MM.1S (cell line): ENCODE measurements at regions not wholly inside any gene's neighbourhood (a gene's known extent, or its start where the extent isn't known, plus 50 kb on each side); places are given as distances from the start of the nearest gene placed in this dataset.

Experiments
- DNase-seq: peaks from one replicate; pipeline ENCODE4 v3.0.0-alpha.2; 2015
- H2AFZ ChIP-seq: fragments of 300-600 bp; sonication (generic); 2 replicates; pipeline ENCODE4 v1.6.0; 2016; ENCODE audit warnings: antibody characterized with exemption, low read length
- H3F3A ChIP-seq: fragments of 300-600 bp; sonication (generic); 2 replicates; pipeline ENCODE4 v1.6.1; 2016; ENCODE audit warnings: mild to moderate bottlenecking, antibody characterized with exemption, low read length, moderate library complexity, mixed read lengths; ENCODE audit not compliant: insufficient read depth
- H3K27ac ChIP-seq: fragments of 300-600 bp; sonication (generic); 2 replicates; pipeline ENCODE4 v1.5.1; 2016; ENCODE audit warnings: mild to moderate bottlenecking, low read length
- H3K27me3 ChIP-seq: fragments of 300-600 bp; sonication (generic); replicated peaks from 2 replicates; pipeline ENCODE4 v1.6.0; 2016; ENCODE audit warnings: low read length; ENCODE audit not compliant: insufficient read depth
- H3K36me3 ChIP-seq: fragments of 300-600 bp; sonication (generic); replicated peaks from 2 replicates; pipeline ENCODE4 v1.6.1; 2016; ENCODE audit warnings: mild to moderate bottlenecking, low read length, mixed read lengths; ENCODE audit not compliant: insufficient read depth
- H3K4me1 ChIP-seq: fragments of 300-600 bp; sonication (generic); 2 replicates; pipeline ENCODE4 v1.6.1; 2016; ENCODE audit warnings: low read length, mixed read lengths
- H3K4me2 ChIP-seq: fragments of 300-600 bp; sonication (generic); 2 replicates; pipeline ENCODE4 v1.6.0; 2016; ENCODE audit warnings: low read depth, low read length
- H3K4me3 ChIP-seq: fragments of 300-600 bp; sonication (generic); 2 replicates; pipeline ENCODE4 v1.5.1; 2016; ENCODE audit warnings: low read length, mixed read lengths
- H3K79me2 ChIP-seq: fragments of 300-600 bp; sonication (generic); 2 replicates; pipeline ENCODE4 v1.6.1; 2016; ENCODE audit warnings: mixed run types, low read length, mixed read lengths
- H3K9ac ChIP-seq: fragments of 300-600 bp; sonication (generic); 2 replicates; pipeline ENCODE4 v1.6.1; 2016; ENCODE audit warnings: low read length, mixed read lengths
- H3K9me2 ChIP-seq: fragments of 300-600 bp; sonication (generic); replicated peaks from 2 replicates; pipeline ENCODE4 v1.6.1; 2016; ENCODE audit warnings: mild to moderate bottlenecking, low read length, mixed read lengths; ENCODE audit not compliant: insufficient read depth
- H3K9me3 ChIP-seq: fragments of 300-600 bp; sonication (generic); replicated peaks from 2 replicates; pipeline ENCODE4 v1.6.1; 2016; ENCODE audit warnings: mild to moderate bottlenecking, low read length, mixed read lengths; ENCODE audit not compliant: insufficient read depth
- H4K20me1 ChIP-seq: fragments of 300-600 bp; sonication (generic); 2 replicates; pipeline ENCODE4 v1.6.1; 2016; ENCODE audit warnings: mild to moderate bottlenecking, low read length, moderate library complexity, mixed read lengths; ENCODE audit not compliant: insufficient read depth
- CTCF ChIP-seq: fragments of 300-600 bp; sonication (generic); IDR thresholded peaks from 2 replicates; pipeline ENCODE4 v1.5.1; 2016; ENCODE audit warnings: antibody characterized with exemption, low read length, mixed read lengths
- EZH2 ChIP-seq: fragments of 300-600 bp; sonication (generic); optimal IDR thresholded peaks from 2 replicates; pipeline ENCODE3; 2017; ENCODE audit warnings: low read depth, mild to moderate bottlenecking, antibody characterized with exemption, low read length, mixed read lengths
- EZH2phosphoT487 ChIP-seq: fragments of 300-600 bp; sonication (generic); IDR thresholded peaks from 2 replicates; pipeline ENCODE4 v1.6.1; 2018; ENCODE audit warnings: antibody characterized with exemption, low read length

GRCh38 chr6:9266741-9267140, 831.4 kb upstream of the SLC35B3 start:
- H3K4me3 ChIP-seq = no peak overlapping the region
- H3K4me2 ChIP-seq = no peak overlapping the region
- H3K36me3 ChIP-seq = no peaks in the 10 kb centered on the region
- DNase-seq = no peak
- no peaks in the 10 kb centered on the region for H3K9me2 ChIP-seq
- H3K4me1 ChIP-seq = no peaks in the 10 kb centered on the region
- no peak overlapping the region for H2AFZ ChIP-seq
- TF ChIP-seq EZH2 = no peak
- TF ChIP-seq CTCF = no peak
- no peak for TF ChIP-seq EZH2phosphoT487
- H3K27ac ChIP-seq = no peak overlapping the region
- H3F3A ChIP-seq = no peaks in the 10 kb centered on the region; the same call in 1 of the 2 replicates
- H4K20me1 ChIP-seq = no peaks in the 10 kb centered on the region
- no peak overlapping the region for H3K9ac ChIP-seq
- H3K27me3 ChIP-seq = no peaks in the 10 kb centered on the region
- no peaks in the 10 kb centered on the region for H3K9me3 ChIP-seq
- no peaks in the 10 kb centered on the region for H3K79me2 ChIP-seq

GRCh38 chr6:9257215-9257614, 821.9 kb upstream of the SLC35B3 start:
- H3K36me3 ChIP-seq = no peaks in the 10 kb centered on the region
- DNase-seq = no peak
- H2AFZ ChIP-seq = no peak overlapping the region
- H3K4me1 ChIP-seq = no peaks in the 10 kb centered on the region
- no peaks in the 10 kb centered on the region for H3F3A ChIP-seq
- H3K27ac ChIP-seq = no peak overlapping the region
- no peak overlapping the region for H3K4me3 ChIP-seq
- no peaks in the 10 kb centered on the region for H3K27me3 ChIP-seq
- TF ChIP-seq CTCF = no peak
- TF ChIP-seq EZH2phosphoT487 = no peak
- TF ChIP-seq EZH2 = no peak
- no peaks in the 10 kb centered on the region for H3K79me2 ChIP-seq
- H3K9ac ChIP-seq = no peak overlapping the region
- H3K4me2 ChIP-seq = no peak overlapping the region
- H4K20me1 ChIP-seq = no peaks in the 10 kb centered on the region
- H3K9me2 ChIP-seq = no peaks in the 10 kb centered on the region
- H3K9me3 ChIP-seq = no peaks in the 10 kb centered on the region

- no peaks in the 10 kb centered on the region for H3K9me2 ChIP-seq
- H4K20me1 ChIP-seq = no peaks in the 10 kb centered on the region
- H2AFZ ChIP-seq = no peak overlapping the region
- H3K4me2 ChIP-seq = no peak overlapping the region
- H3K4me1 ChIP-seq = no peaks in the 10 kb centered on the region
- no peaks in the 10 kb centered on the region for H3K27me3 ChIP-seq
- no peaks in the 10 kb centered on the region for H3K79me2 ChIP-seq
- H3K4me3 ChIP-seq = no peak overlapping the region
- no peak for DNase-seq
- TF ChIP-seq EZH2 (no peak), CTCF (no peak)
- no peak overlapping the region for H3K9ac ChIP-seq
- no peaks in the 10 kb centered on the region for H3K9me3 ChIP-seq
- no peak overlapping the region for H3K27ac ChIP-seq
- no peaks in the 10 kb centered on the region for H3F3A ChIP-seq
- no peaks in the 10 kb centered on the region for H3K36me3 ChIP-seq
Measured at GRCh38 chr6:9254251-9254650, 818.9 kb upstream of the SLC35B3 start.
